ENCODE measurements at regions not wholly inside any gene's neighbourhood (a gene's known extent, or its start where the extent isn't known, plus 50 kb on each side); places are given as distances from the start of the nearest gene placed in this dataset.
"Not testable (repeated sequence)": the region's sequence is repeated elsewhere in the genome, so short reads cannot be mapped to it uniquely, and the experiment has no call there.

DNA sequence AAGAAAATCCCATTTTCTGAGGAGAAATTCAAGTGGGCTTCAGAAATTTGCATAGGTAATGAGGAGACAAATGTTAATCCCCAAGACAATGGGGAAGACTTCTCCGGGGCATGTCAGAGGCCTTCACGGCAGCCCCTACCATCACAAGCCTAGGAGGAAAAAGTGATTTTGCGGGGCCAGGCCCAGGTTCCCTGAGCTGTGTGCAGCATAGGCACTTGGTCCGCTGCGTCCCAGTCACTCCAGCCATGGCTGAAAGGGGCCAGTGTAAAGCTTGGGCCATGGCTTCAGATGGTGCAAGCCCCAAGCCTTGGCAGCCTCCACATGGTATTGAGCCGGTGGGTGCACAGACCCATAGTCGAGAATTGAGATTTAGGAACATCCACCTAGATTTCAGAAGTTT, 570.7 kb downstream of the KCNA4 start:
- intact Hi-C loops (cut with micrococcal nuclease) = no loop called here
- no peaks in the 10 kb centered on the region for H3K27me3 Mint-ChIP-seq (ENCODE audit: low read depth)
- H3K4me3 Mint-ChIP-seq (ENCODE audit: low read depth) = no peak overlapping the region

DNA sequence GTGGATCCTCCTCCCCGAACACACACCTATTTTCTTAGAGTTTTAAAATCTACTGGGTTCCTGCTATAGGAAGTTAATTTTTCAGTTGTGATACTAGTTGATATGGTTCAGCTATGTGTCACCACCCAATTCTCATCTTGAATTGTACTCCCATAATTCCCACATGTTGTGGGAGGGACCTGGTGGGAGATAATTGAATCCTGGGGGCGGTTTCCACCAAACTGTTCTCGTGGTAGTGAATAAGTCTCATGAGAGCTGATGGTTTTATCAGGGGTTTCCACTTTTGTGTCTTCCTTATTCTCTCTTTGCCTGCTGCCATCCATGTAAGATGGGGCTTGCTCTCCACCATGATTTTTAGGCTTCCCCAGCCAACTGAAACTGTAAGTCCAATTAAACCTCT, 571.6 kb downstream of the KCNA4 start:
- H3K4me3 Mint-ChIP-seq (ENCODE audit: low read depth); H3K4me1 Mint-ChIP-seq (ENCODE audit: low read depth); DNase-seq (ENCODE audit: low spot score); H3K27ac Mint-ChIP-seq; H3K36me3 Mint-ChIP-seq (ENCODE audit: low read depth); H3K9me3 Mint-ChIP-seq; intact Hi-C loops (cut with micrococcal nuclease); H3K27me3 Mint-ChIP-seq (ENCODE audit: low read depth): not testable (repeated sequence)

More for the DNA sequence above, 570.7 kb downstream of the KCNA4 start:
- H3K4me1 Mint-ChIP-seq (ENCODE audit: low read depth) = no peaks in the 10 kb centered on the region
- peaks cover 9% of the 10 kb centered on the region for H3K9me3 Mint-ChIP-seq
- DNase-seq (ENCODE audit: low spot score) = no peak
- no peak overlapping the region for H3K27ac Mint-ChIP-seq
- no peaks in the 10 kb centered on the region for H3K36me3 Mint-ChIP-seq (ENCODE audit: low read depth)

DNA sequence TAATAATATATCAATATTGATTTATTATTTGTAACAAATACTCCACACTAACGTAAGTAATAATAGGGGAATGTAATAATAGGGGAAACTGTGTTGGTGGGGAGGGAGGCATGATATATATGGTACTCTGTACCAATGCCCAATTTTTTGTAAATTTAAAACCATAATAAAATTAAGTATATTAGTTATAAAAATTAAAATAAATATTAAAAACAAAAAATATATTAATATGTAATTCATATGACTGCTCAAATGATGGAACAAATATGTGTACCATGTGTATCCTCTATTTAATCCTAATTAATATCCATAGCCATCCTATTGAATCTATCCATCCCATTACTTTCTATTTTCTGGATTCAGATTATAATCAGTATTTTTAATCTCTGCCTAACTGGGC, 578.0 kb downstream of the KCNA4 start:
- peaks cover 3% of the 10 kb centered on the region for H3K9me3 Mint-ChIP-seq
- intact Hi-C loops (cut with micrococcal nuclease) = no loop called here
- DNase-seq (ENCODE audit: low spot score) = no peak
- H3K4me1 Mint-ChIP-seq (ENCODE audit: low read depth) = no peaks in the 10 kb centered on the region
- no peaks in the 10 kb centered on the region for H3K27me3 Mint-ChIP-seq (ENCODE audit: low read depth)
- H3K36me3 Mint-ChIP-seq (ENCODE audit: low read depth) = no peaks in the 10 kb centered on the region
- H3K27ac Mint-ChIP-seq = no peak overlapping the region
- no peak overlapping the region for H3K4me3 Mint-ChIP-seq (ENCODE audit: low read depth)

DNA sequence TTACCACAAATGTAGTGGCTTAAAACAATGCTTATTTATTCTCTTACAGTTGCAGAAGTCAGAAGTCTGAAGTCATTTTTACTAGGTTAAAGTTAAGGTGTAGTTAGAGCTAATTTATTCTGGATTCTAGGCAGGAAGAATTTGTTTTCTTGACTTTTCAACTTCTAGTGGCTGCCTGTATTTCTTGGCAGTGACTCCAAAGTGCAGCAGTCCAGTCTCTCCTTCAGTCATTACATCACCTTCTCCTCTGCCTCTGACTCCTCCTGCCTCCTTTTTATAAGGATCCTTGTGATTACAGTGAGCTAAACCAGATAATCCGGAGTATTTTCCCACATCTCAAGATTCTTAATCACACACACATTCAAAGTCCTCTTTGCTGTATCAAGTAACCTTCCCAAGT, 581.4 kb downstream of the KCNA4 start:
- H3K9me3 Mint-ChIP-seq = peaks cover 4% of the 10 kb centered on the region
- no peaks in the 10 kb centered on the region for H3K36me3 Mint-ChIP-seq (ENCODE audit: low read depth)
- H3K27me3 Mint-ChIP-seq (ENCODE audit: low read depth) = no peaks in the 10 kb centered on the region
- intact Hi-C loops (cut with micrococcal nuclease) = no loop called here
- H3K4me1 Mint-ChIP-seq (ENCODE audit: low read depth) = no peaks in the 10 kb centered on the region
- no peak overlapping the region for H3K27ac Mint-ChIP-seq
- no peak overlapping the region for H3K4me3 Mint-ChIP-seq (ENCODE audit: low read depth)
- no peak for DNase-seq (ENCODE audit: low spot score)

DNA sequence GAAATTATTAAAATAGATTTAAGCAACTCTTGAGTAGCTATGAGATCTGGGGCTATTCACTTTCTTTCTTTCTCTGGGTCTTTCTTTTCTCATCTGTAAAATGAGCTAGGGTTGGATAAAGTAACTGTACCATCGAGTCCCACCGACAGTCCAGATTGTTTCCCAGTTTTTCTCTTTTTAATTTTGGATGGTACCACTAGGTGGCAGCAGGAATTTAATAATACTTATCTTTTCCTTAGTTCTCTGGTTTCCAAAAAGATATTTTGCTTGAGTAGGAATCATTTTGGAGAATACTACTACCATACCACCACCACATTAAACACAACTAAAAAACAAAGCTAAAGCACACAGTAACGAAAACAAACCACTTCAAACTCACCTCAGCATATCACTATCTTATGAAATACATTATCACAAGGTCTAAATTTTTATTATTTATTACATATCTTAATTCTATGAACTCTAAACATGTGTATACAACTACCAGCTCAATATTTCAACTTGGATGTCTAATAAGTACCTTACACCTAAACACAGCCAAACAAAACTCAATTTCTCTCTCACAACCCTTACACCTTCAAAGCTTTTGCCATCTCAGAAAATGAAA, 584.0 kb downstream of the KCNA4 start:
- intact Hi-C loops (cut with micrococcal nuclease) = no loop called here
- H3K4me3 Mint-ChIP-seq (ENCODE audit: low read depth) = no peak overlapping the region

DNA sequence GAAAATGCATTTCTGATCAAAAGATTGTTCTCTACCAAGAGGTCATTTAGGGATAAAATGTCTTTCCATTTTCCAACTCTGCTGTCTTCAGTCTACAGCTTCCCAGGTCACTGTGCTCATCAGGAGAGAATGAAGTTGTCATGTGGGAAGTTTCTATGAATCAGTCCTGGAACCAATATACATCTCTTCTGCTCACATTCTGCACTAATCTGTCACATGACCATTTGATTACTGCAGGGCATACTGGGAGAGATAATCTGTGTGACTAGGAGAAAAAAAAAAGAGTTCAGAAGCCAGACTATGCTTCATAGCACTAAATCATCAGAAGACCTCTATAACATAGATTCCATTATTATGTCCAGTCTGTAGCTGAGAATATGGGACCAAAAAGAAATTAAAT, 611.5 kb downstream of the KCNA4 start:
- DNase-seq (ENCODE audit: low spot score) = no peak
- Mint-ChIP-seq H3K27ac (no peak overlapping the region), H3K4me1 (ENCODE audit: low read depth) (no peaks in the 10 kb centered on the region), H3K4me3 (ENCODE audit: low read depth) (no peak overlapping the region), H3K36me3 (ENCODE audit: low read depth) (no peaks in the 10 kb centered on the region), H3K9me3 (peaks cover 22% of the 10 kb centered on the region), H3K27me3 (ENCODE audit: low read depth) (no peaks in the 10 kb centered on the region)
- intact Hi-C loops (cut with micrococcal nuclease) = no loop called here

More for the DNA sequence above, 584.0 kb downstream of the KCNA4 start:
- Mint-ChIP-seq H3K9me3 (peaks cover 12% of the 10 kb centered on the region), H3K4me1 (ENCODE audit: low read depth) (no peaks in the 10 kb centered on the region), H3K36me3 (ENCODE audit: low read depth) (no peaks in the 10 kb centered on the region), H3K27ac (no peak overlapping the region), H3K27me3 (ENCODE audit: low read depth) (no peaks in the 10 kb centered on the region)
- DNase-seq (ENCODE audit: low spot score) = no peak

DNA sequence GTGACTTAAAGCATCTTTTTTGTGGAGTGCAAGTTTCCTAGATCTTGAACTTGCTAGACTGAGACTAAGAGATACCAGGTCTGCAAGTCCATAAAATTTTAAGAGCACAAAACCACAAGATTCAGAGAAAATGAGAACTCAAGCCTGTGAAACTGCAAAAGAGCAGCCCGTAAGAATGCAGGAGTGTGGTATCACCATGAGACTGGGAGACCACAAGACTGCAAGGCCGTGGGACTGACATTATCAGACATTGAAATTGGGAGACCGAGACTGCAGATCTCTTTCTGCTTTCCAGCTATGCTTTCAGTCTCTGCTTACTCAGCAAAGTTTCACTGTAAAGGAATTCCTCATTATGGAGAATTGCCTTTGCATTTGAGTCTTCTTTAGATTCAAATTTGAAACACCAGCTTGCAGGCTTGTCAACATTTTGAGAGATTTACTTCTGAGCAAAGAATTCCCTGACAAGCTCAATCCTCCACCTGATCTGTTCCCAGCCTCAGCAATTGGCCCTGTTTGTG, 621.2 kb downstream of the KCNA4 start:
- no peaks in the 10 kb centered on the region for H3K27me3 Mint-ChIP-seq (ENCODE audit: low read depth)
- H3K4me3 Mint-ChIP-seq (ENCODE audit: low read depth) = no peak overlapping the region
- H3K36me3 Mint-ChIP-seq (ENCODE audit: low read depth) = no peaks in the 10 kb centered on the region

DNA sequence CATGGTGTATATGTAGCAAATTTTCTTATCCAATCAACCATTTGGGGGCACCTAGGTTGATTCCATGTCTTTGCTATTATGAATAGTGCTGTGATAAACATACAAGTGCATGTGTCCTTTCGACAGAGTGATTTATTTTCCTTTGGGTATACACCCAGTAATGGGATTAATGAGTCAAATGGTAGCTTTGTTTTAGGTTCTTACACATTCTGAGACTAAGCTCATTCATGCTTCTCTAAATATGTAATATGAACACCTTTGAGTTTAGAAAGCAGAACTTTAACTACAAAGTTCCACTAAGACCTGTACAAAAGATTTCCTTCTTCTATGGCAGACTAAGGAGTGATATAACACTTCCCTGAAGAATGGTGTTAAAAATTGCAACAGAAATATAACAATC, 627.0 kb downstream of the KCNA4 start:
- peaks cover 16% of the 10 kb centered on the region for H3K9me3 Mint-ChIP-seq
- no peak for DNase-seq (ENCODE audit: low spot score)

More for the DNA sequence above, 621.2 kb downstream of the KCNA4 start:
- intact Hi-C loops (cut with micrococcal nuclease) = no loop called here
- no peak overlapping the region for H3K27ac Mint-ChIP-seq
- DNase-seq (ENCODE audit: low spot score) = no peak
- H3K4me1 Mint-ChIP-seq (ENCODE audit: low read depth) = no peaks in the 10 kb centered on the region
- H3K9me3 Mint-ChIP-seq = peaks cover 10% of the 10 kb centered on the region

DNA sequence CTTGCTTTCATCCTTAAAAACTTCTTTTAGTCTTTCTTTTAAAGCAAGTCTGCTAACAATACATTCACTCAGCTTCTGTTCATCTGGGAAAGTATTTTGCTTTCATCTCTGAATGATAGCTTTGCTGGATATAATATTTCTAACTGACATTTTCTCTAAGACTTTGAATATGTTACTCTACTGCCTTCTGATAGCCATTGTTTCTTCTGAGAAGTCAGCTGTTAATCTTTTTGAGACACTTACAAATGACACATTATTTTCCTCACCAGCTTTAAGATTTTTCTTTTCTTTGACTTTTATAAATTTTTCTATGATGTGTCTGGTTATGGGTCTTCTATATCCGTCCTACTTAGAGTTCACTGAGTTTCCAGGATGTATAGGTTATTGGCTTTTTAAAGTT, 643.1 kb downstream of the KCNA4 start:
- no peak overlapping the region for H3K27ac Mint-ChIP-seq

More for the DNA sequence above, 627.0 kb downstream of the KCNA4 start:
- intact Hi-C loops (cut with micrococcal nuclease) = no loop called here
- Mint-ChIP-seq H3K36me3 (ENCODE audit: low read depth) (no peaks in the 10 kb centered on the region), H3K27ac (no peak overlapping the region), H3K4me3 (ENCODE audit: low read depth) (no peak overlapping the region), H3K4me1 (ENCODE audit: low read depth) (no peaks in the 10 kb centered on the region), H3K27me3 (ENCODE audit: low read depth) (no peaks in the 10 kb centered on the region)

DNA sequence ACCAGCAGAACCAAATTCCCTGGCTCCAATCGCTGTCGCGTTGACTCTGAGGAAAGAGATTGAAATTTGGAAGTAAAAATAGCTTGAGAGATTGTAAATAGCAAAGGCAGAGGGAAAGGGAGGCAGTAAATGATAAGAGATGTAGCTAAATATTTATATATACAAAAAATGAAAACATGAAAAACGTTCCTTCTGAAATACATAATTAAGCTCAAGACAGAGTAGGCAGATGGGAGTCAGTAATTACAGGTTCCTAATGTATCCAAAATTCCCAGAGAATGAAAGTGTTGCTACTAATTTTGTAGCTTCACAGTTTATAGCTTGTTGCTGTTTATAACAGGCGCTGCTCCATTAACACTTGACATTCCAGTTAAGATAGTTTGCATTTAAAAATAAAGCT, 648.7 kb downstream of the KCNA4 start:
- no peaks in the 10 kb centered on the region for H3K4me1 Mint-ChIP-seq (ENCODE audit: low read depth)
- intact Hi-C loops (cut with micrococcal nuclease) = no loop called here
- H3K27me3 Mint-ChIP-seq (ENCODE audit: low read depth) = no peaks in the 10 kb centered on the region
- no peak for DNase-seq (ENCODE audit: low spot score)
- peaks cover 25% of the 10 kb centered on the region for H3K9me3 Mint-ChIP-seq
- H3K4me3 Mint-ChIP-seq (ENCODE audit: low read depth) = no peak overlapping the region
- no peak overlapping the region for H3K27ac Mint-ChIP-seq
- H3K36me3 Mint-ChIP-seq (ENCODE audit: low read depth) = no peaks in the 10 kb centered on the region

More for the DNA sequence above, 643.1 kb downstream of the KCNA4 start:
- Mint-ChIP-seq H3K4me3 (ENCODE audit: low read depth) (no peak overlapping the region), H3K4me1 (ENCODE audit: low read depth) (no peaks in the 10 kb centered on the region), H3K27me3 (ENCODE audit: low read depth) (no peaks in the 10 kb centered on the region), H3K36me3 (ENCODE audit: low read depth) (no peaks in the 10 kb centered on the region), H3K9me3 (peaks cover 26% of the 10 kb centered on the region)
- no peak for DNase-seq (ENCODE audit: low spot score)
- intact Hi-C loops (cut with micrococcal nuclease) = no loop called here

DNA sequence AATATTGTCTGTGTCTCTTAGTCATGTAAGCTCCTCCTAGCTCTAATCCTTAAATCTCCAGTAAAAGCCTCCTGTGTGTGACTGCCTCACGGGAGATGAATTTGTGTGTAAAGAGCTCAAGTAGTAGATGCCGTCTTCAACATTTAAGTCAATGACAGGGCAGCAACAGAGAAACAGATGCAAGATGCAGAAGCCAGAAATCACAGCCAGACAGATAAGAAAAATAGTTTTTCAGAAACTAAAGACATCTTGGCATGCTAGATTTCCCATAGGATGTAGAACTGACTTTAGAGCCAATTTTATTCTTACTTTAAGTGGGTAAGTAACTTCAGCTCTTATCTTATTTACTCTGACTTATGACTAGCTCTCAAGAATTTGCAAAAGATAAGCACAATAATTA, 652.8 kb downstream of the KCNA4 start:
- no peaks in the 10 kb centered on the region for H3K4me1 Mint-ChIP-seq (ENCODE audit: low read depth)
- H3K36me3 Mint-ChIP-seq (ENCODE audit: low read depth) = no peaks in the 10 kb centered on the region
- no peak overlapping the region for H3K27ac Mint-ChIP-seq
- no peak for DNase-seq (ENCODE audit: low spot score)
- peaks cover 29% of the 10 kb centered on the region for H3K9me3 Mint-ChIP-seq
- no peak overlapping the region for H3K4me3 Mint-ChIP-seq (ENCODE audit: low read depth)
- intact Hi-C loops (cut with micrococcal nuclease) = no loop called here
- H3K27me3 Mint-ChIP-seq (ENCODE audit: low read depth) = no peaks in the 10 kb centered on the region

DNA sequence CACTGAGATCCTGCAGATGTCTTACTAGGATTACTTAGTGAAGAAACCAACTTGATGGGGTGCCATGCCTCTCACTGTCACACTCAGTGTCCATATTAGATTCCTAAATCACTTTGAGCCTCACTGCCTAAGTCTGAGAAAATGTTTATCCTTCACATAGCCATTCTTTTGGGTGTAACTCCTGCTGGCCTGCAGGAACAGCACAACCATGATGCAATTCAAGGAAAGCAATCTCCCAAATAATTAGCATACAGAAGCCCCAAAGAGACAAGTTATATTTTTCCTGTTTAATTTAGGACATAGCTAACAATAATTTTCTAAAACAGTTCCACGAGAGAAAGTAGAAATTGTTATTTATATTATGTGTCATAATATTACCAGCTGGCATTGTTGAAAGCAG, 655.5 kb downstream of the KCNA4 start:
- Mint-ChIP-seq H3K27ac (no peak overlapping the region), H3K27me3 (ENCODE audit: low read depth) (no peaks in the 10 kb centered on the region), H3K4me3 (ENCODE audit: low read depth) (no peak overlapping the region), H3K36me3 (ENCODE audit: low read depth) (no peaks in the 10 kb centered on the region), H3K4me1 (ENCODE audit: low read depth) (no peaks in the 10 kb centered on the region), H3K9me3 (peaks cover 24% of the 10 kb centered on the region)
- no peak for DNase-seq (ENCODE audit: low spot score)
- intact Hi-C loops (cut with micrococcal nuclease) = no loop called here

DNA sequence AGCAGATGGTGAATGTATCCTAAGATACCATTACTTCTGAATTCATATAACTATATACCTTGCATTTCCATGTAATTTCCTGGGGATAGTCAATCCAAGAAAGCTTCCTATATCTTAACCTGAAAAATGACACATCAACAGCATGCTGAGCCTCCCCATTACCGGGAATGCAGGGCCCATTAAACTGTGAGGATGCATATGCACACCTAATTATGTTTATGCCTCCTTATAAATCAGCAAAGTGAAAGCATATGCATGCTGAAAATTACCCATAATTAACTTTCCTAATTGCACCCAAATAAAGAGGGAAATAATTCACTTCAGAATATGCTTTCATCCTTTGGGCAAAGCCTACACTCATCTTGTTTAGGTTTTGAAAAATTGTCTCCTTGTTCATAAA, 663.0 kb downstream of the KCNA4 start:
- intact Hi-C loops (cut with micrococcal nuclease) = no loop called here
- no peak for DNase-seq (ENCODE audit: low spot score)
- Mint-ChIP-seq H3K9me3 (peaks cover 3% of the 10 kb centered on the region), H3K27ac (no peak overlapping the region), H3K27me3 (ENCODE audit: low read depth) (no peaks in the 10 kb centered on the region), H3K4me3 (ENCODE audit: low read depth) (no peak overlapping the region), H3K4me1 (ENCODE audit: low read depth) (no peaks in the 10 kb centered on the region), H3K36me3 (ENCODE audit: low read depth) (no peaks in the 10 kb centered on the region)

Measured in activated T-helper 2 cell treated with anti-CD3 and anti-CD28 coated beads, Interferon-gamma antibody, Interleukin-2, Interleukin-4, amounts not matched to agents 10 μg/mL and 5 μg/mL and 100 μg/mL, durations not matched to agents 14 hours and 24 hours and 36 hours (primary cell).